H9 (cell line): ENCODE measurements at regions not wholly inside any gene's neighbourhood (a gene's known extent, or its start where the extent isn't known, plus 50 kb on each side); places are given as distances from the start of the nearest gene placed in this dataset.

Experiments
- DNase-seq: peaks from one replicate; pipeline ENCODE4 v3.0.0-alpha.2; 2017
- H2AFZ ChIP-seq: one replicate; pipeline ENCODE4 v1.6.1; 2013; ENCODE audit warnings: mild to moderate bottlenecking, low read length, control low read depth, moderate library complexity
- H2AK5ac ChIP-seq: 2 replicates; pipeline ENCODE4 v1.6.1; 2013; ENCODE audit warnings: low read length, control low read depth, mixed read lengths; ENCODE audit not compliant: insufficient read length
- H2BK120ac ChIP-seq: one replicate; pipeline ENCODE4 v1.6.1; 2013; ENCODE audit warnings: low read depth, mild to moderate bottlenecking, low read length, control low read depth, inconsistent platforms; ENCODE audit not compliant: poor library complexity, severe bottlenecking
- H2BK12ac ChIP-seq: 2 replicates; pipeline ENCODE4 v1.6.1; 2013; ENCODE audit warnings: low read length, control low read depth, mixed read lengths, low read depth; ENCODE audit not compliant: insufficient read length
- H2BK15ac ChIP-seq: 2 replicates; pipeline ENCODE4 v1.6.1; 2013; ENCODE audit warnings: low read depth, low read length, control low read depth
- H2BK20ac ChIP-seq: one replicate; pipeline ENCODE4 v1.6.1; 2013; ENCODE audit warnings: low read depth, mild to moderate bottlenecking, low read length, control low read depth, inconsistent platforms; ENCODE audit not compliant: poor library complexity, severe bottlenecking
- H2BK5ac ChIP-seq: 2 replicates; pipeline ENCODE4 v1.6.1; 2013; ENCODE audit warnings: low read length, control low read depth, mixed read lengths; ENCODE audit not compliant: insufficient read length
- H3K14ac ChIP-seq: 2 replicates; pipeline ENCODE4 v1.6.1; 2013; ENCODE audit warnings: low read length, control low read depth; ENCODE audit not compliant: insufficient read depth
- H3K18ac ChIP-seq: 2 replicates; pipeline ENCODE4 v1.6.1; 2013; ENCODE audit warnings: low read depth, mild to moderate bottlenecking, mixed read lengths, low read length, control low read depth; ENCODE audit not compliant: insufficient read length
- H3K23ac ChIP-seq: 2 replicates; pipeline ENCODE4 v1.6.1; 2013; ENCODE audit warnings: low read length, control low read depth, mixed read lengths, low read depth; ENCODE audit not compliant: insufficient read length
- H3K23me2 ChIP-seq: 2 replicates; pipeline ENCODE4 v1.6.1; 2013; ENCODE audit warnings: low read depth, mild to moderate bottlenecking, mixed read lengths, low read length, control low read depth; ENCODE audit not compliant: insufficient read length, poor library complexity, severe bottlenecking
- H3K27ac ChIP-seq: 2 replicates; pipeline ENCODE4 v1.5.1; 2013; ENCODE audit warnings: low read length, control low read depth, mixed read lengths, low read depth; ENCODE audit not compliant: insufficient read length
- H3K27me3 ChIP-seq: 2 replicates; pipeline ENCODE4 v1.6.1; 2013; ENCODE audit warnings: low read length, control low read depth, inconsistent platforms; ENCODE audit not compliant: insufficient read depth
- H3K4ac ChIP-seq: 2 replicates; pipeline ENCODE4 v1.6.1; 2013; ENCODE audit warnings: low read depth, mild to moderate bottlenecking, control low read depth, inconsistent platforms, low read length, moderate library complexity
- H3K4me1 ChIP-seq: 2 replicates; pipeline ENCODE4 v1.6.1; 2013; ENCODE audit warnings: low read length, control low read depth, inconsistent platforms; ENCODE audit not compliant: insufficient read depth
- H3K4me2 ChIP-seq: 2 replicates; pipeline ENCODE4 v1.6.1; 2013; ENCODE audit warnings: low read length, control low read depth, mixed read lengths; ENCODE audit not compliant: insufficient read length, insufficient read depth
- H3K56ac ChIP-seq: 2 replicates; pipeline ENCODE4 v1.6.1; 2013; ENCODE audit warnings: low read depth, mild to moderate bottlenecking, mixed read lengths, low read length, control low read depth; ENCODE audit not compliant: insufficient read length
- H3K79me1 ChIP-seq: 2 replicates; pipeline ENCODE4 v1.6.1; 2013; ENCODE audit warnings: low read depth, mild to moderate bottlenecking, moderate library complexity, low read length, control low read depth, inconsistent platforms; ENCODE audit not compliant: insufficient read depth, poor library complexity, severe bottlenecking
- H3K79me2 ChIP-seq: 2 replicates; pipeline ENCODE4 v1.6.1; 2013; ENCODE audit warnings: low read length, control low read depth, inconsistent platforms; ENCODE audit not compliant: insufficient read depth
- H3K9ac ChIP-seq: 2 replicates; pipeline ENCODE4 v1.6.1; 2013; ENCODE audit warnings: low read length, control low read depth, mixed read lengths; ENCODE audit not compliant: insufficient read length; ENCODE audit errors: extremely low read depth
- H3K9me3 ChIP-seq: one replicate; pipeline ENCODE4 v1.6.1; 2013; ENCODE audit warnings: low read depth, low read length, inconsistent platforms; ENCODE audit not compliant: control insufficient read depth
- H3T11ph ChIP-seq: one replicate; pipeline ENCODE4 v1.6.1; 2013; ENCODE audit warnings: mild to moderate bottlenecking, low read length, control low read depth, inconsistent platforms
- H4K20me1 ChIP-seq: one replicate; pipeline ENCODE4 v1.6.1; 2013; ENCODE audit not compliant: control insufficient read depth, insufficient read length, insufficient read depth
- H4K5ac ChIP-seq: 2 replicates; pipeline ENCODE4 v1.6.1; 2013; ENCODE audit warnings: low read depth, mild to moderate bottlenecking, mixed read lengths, low read length, control low read depth; ENCODE audit not compliant: insufficient read length
- H4K8ac ChIP-seq: replicated peaks from 2 replicates; pipeline ENCODE4 v1.6.1; 2013; ENCODE audit warnings: low read length, control low read depth, mixed read lengths, low read depth; ENCODE audit not compliant: insufficient read length
- H4K91ac ChIP-seq: 2 replicates; pipeline ENCODE4 v1.6.1; 2013; ENCODE audit warnings: low read depth, mild to moderate bottlenecking, moderate library complexity, mixed read lengths, low read length, control low read depth; ENCODE audit not compliant: insufficient read length
- H3K27ac Mint-ChIP-seq, 3 experiments: 2 replicates in 2 of 3; 3 replicates in 1 of 3; pipeline ENCODE4 v1.8.0; 2020 to 2021; ENCODE audit warnings: mixed read lengths in 3 of 3, mild to moderate bottlenecking in 1 of 3, moderate library complexity in 1 of 3
- H3K27me3 Mint-ChIP-seq: 2 replicates; pipeline ENCODE4 v1.8.0; 2021; ENCODE audit warnings: low read depth, mild to moderate bottlenecking, moderate library complexity, mixed read lengths
- H3K36me3 Mint-ChIP-seq, 3 experiments: 2 replicates in 2 of 3; 3 replicates in 1 of 3; pipeline ENCODE4 v1.8.0; 2020 to 2021; ENCODE audit warnings: low read depth in 3 of 3, mixed read lengths in 3 of 3; ENCODE audit not compliant: insufficient read depth in 1 of 3
- H3K4me1 Mint-ChIP-seq, 2 experiments: 2 replicates each; pipeline ENCODE4 v1.8.0; 2020; ENCODE audit warnings: mixed read lengths in 2 of 2
- H3K4me3 Mint-ChIP-seq, 2 experiments: 2 replicates in 1 of 2; 3 replicates in 1 of 2; pipeline ENCODE4 v1.8.0; 2020 to 2021; ENCODE audit warnings: mild to moderate bottlenecking in 2 of 2, mixed read lengths in 2 of 2, moderate library complexity in 1 of 2
- H3K9me3 Mint-ChIP-seq, 2 experiments: 2 replicates in 1 of 2; 3 replicates in 1 of 2; pipeline ENCODE4 v1.8.0; 2020; ENCODE audit warnings: mild to moderate bottlenecking in 2 of 2, mixed read lengths in 2 of 2, moderate library complexity in 1 of 2
- CTCF ChIP-seq: fragments of 200-600 bp; sonication (generic); conservative IDR thresholded peaks from 3 replicates; pipeline ENCODE4 v1.8.0; 2021; ENCODE audit warnings: antibody characterized with exemption, mild to moderate bottlenecking
- WGBS: extraction: QIAGEN DNeasy Blood & Tissue Kit; methylation state at CpG from one replicate; pipeline ENCODE4 v1.1.7; 2013; ENCODE audit warnings: missing lambda C conversion rate, low lambda C conversion rate, mixed read lengths; ENCODE audit not compliant: insufficient read length; ENCODE audit errors: extremely low coverage; 5-methylcytosine and 5-hydroxymethylcytosine counted together

GRCh38 chr5:154138701-154139100 is 51.8 kb upstream of the GALNT10 start:
- Histone ChIP-seq H3K56ac (no peak overlapping the region), H3K79me2 (no peaks in the 10 kb centered on the region), H3K79me1 (no peaks in the 10 kb centered on the region), H2BK5ac (no peak overlapping the region), H3K9ac (no peak overlapping the region), H3K14ac (no peak overlapping the region), H4K5ac (no peak overlapping the region), H3T11ph (no peak overlapping the region), H2BK20ac (no peak overlapping the region), H3K18ac (no peak overlapping the region), H3K23ac (no peak overlapping the region), H2BK12ac (no peak overlapping the region), H3K4me2 (no peak overlapping the region), H3K4ac (no peak overlapping the region), H4K8ac (no peak overlapping the region), H4K91ac (no peak overlapping the region), H2AFZ (no peak overlapping the region), H3K23me2 (no peaks in the 10 kb centered on the region), H3K4me1 (0 out of 2 replicates have a peak, but pooled peaks cover 2% of the 10 kb centered on the region), H2AK5ac (no peak overlapping the region), H3K9me3 (no peaks in the 10 kb centered on the region), H2BK15ac (no peak overlapping the region), H4K20me1 (no peaks in the 10 kb centered on the region), H2BK120ac (no peak overlapping the region), H3K27ac (no peak overlapping the region), H3K27me3 (no peaks in the 10 kb centered on the region)
- Mint-ChIP-seq H3K27ac (no peak overlapping the region), H3K9me3 (no peaks in the 10 kb centered on the region), H3K4me1 (peaks cover 25 to 38% of the 10 kb centered on the region in 2 experiments), H3K36me3 (no peaks in the 10 kb centered on the region), H3K4me3 (no peak overlapping the region), H3K27me3 (peaks cover 7% of the 10 kb centered on the region)
- no peak for DNase-seq
- no CpG with 5 or more reads among the region's 4 CpGs for WGBS
- no peak for TF ChIP-seq CTCF
